NCI-H2227 treated with DMSO at 0.1 percent for 48 hours (cell line): ENCODE measurements at regions not wholly inside any gene's neighbourhood (a gene's known extent, or its start where the extent isn't known, plus 50 kb on each side); places are given as distances from the start of the nearest gene placed in this dataset.
"Not testable (repeated sequence)": the region's sequence is repeated elsewhere in the genome, so short reads cannot be mapped to it uniquely, and the experiment has no call there.

Source experiments
- DNase-seq: peaks from one replicate; lab custom pipeline; 2025; lab: John Stamatoyannopoulos, UW

DNA sequence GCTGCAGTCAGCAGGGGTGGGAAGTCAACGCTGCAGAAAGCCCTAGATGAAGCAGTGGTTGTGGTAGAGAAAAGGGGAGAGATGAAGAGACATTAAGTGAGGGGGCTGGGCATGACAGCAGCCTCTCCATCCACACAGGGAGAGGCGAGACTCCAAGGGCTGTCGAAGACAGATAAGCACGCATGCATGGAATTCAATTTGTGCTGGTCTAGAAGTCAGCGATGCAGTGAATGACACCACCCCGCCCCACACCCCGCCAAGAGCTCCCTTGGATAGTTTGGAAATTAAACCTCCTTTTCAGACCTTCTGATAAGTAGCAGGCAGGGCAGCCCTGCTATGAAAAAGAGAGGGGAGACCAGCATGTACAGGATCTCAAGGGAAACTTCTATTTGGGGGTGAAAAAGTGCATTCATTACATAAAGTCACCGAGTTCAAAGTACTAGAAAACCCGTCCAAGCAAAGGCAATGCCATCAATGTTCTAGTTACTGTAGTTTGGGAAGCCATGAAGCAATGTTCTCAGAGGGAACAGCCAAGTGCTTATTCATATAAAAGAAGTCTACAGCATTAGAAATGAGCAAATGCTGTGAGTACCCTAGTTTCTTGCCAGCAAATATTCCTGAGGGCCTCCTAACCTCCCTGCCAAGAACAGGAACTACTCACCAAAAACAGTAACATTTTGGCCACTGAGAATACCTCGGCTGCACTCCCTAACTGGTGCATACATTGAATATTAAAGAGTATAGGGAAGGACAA lies 152.3 kb upstream of the ANXA10 start:
- no peak for DNase-seq

DNA sequence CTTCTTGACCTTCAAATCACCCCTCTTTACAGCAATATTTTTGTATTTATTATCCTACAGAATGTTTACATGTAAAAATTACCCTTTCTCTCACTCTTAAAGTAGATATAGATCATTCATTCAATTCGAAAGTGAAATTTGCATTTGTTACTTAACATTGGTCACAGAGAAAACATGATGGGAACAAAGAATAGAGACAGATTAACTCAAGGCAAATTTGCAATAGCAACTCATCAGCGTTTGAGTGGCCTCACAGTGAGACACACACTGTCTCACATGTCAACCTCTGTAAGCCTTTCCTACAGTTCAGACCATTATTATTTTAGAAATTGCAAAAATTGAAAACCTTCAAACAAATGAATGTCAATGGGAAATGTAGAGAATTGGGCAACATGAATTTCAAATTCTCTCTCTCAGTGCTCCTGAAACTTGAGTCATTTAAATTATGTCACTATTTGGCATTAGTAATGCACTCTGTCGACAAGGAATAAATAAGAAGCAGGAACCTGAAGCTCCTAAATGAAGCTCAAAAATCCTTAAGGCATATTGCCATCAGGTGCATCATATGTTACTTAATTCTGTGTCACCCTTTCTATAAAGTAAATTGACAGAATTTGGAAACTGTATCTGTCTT lies 148.3 kb upstream of the ANXA10 start:
- no peak for DNase-seq

DNA sequence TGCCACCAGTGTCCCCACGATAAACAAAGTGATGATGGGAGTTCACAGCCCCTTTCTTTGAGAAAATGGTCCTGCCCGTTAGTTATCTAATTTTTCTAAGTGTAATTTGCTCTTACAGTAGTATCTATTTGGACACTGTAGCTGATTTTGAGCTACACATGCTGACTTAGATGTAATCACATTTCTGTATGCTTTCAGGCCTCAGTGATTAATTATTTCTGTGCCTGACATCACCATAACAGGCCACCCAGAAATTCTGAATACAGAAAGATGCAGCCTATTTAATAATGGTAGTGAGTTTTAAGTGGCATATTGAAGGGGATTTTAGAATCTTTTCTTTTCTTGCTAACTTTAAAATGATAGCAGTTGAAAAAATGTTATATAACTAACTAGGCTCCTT lies 147.6 kb upstream of the ANXA10 start:
- DNase-seq: no peak

DNA sequence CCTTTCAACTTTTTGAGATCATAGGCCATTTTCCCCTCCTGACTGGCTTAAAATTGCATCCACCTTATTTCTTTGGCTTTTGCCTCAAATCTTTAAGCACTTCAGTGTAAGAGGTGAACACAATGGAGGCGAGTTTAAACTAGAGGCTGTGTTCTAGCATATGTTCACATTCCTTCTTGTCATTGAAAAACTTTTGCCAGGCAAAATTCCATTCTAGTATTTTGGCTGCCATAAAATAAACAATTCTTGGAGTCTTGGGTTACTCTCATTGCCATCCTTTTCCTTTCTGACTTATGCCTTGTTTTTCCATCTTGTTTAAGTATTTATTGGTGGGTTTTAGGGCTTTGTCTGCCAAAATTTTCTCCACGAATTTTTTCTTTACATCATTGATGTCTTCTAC lies 137.3 kb upstream of the ANXA10 start:
- no peak for DNase-seq

DNA sequence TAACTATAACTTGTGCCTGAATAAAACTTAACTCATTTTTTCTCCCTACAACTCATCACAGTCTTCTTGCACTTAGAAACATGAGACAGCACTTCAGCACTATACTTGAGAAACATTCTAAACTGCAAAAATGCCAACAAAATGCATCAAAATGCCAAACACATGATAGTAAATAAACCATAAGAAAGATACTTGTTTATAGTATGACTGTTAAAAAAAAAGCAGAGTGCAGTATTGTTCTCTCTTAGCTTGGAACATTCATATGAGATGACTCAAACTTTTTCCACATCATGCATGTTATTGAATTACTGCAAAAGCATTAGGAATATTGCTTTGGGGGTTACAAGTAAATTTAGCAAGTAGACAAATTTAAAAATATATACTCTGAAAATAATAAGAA lies 135.7 kb upstream of the ANXA10 start:
- no peak for DNase-seq

DNA sequence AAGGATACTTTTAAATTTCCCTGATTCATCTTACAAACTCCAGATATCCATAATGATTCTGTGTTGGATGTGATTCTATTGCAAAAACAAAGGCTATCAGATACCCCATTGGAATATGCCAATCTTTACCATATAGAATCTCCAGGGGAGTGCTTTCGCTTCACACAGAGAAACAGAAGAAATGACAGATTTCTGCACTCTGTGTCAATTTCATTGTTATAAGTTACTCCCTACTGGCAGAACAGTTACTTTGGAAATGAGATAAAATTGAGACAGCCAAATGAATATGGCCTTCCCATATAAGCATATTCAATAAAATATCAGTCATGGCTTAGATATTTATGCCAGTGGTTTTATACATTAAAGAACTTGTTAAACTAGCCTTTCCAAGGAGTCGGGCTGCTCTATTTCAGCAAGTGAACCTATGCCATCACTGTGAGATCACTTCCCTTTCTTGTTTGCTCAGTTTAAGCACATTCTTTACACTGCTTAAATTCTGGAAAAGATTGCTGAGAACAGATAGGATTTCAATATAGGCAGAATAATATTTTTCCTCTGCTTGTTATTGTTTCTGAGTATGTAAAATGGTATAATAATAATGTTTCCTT lies 127.5 kb upstream of the ANXA10 start:
- DNase-seq: no peak

DNA sequence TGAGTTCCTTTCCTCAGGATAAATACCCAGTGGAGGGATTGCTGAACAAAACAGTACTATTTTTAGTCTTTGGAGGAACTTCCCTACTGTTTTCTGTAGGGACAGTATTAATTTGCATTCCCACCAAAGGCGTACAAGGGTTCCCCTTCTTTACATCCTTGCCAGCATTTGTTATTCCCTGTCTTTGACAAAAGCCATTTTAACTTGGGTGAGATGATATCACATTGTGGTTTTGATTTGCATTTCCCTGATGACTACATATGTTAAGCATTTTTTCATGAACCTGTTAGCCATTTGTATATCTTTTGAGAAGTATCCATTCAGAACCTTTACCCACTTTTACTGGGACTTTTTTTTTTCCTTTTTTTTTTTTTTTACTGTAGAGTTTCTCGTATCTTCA lies 126.2 kb upstream of the ANXA10 start:
- no peak for DNase-seq

DNA sequence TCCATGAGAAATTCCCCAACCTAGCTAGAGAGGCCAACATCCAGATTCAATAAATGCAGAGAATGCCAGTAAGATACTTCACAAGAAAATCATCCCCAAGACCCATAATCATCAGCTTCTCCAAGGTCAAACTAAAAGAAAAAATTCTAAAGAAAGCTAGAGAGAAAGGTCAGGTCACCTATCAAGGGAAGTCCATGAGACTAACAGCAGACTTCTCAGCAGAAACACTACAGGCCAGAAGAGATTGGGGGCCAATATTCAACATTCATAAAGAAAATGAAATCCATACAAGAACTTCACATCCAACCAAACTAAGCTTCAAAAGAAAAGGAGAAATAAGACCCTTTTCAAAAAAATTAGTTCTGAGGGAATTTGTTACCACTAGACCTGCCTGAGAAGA lies 118.8 kb upstream of the ANXA10 start:
- no peak for DNase-seq

DNA sequence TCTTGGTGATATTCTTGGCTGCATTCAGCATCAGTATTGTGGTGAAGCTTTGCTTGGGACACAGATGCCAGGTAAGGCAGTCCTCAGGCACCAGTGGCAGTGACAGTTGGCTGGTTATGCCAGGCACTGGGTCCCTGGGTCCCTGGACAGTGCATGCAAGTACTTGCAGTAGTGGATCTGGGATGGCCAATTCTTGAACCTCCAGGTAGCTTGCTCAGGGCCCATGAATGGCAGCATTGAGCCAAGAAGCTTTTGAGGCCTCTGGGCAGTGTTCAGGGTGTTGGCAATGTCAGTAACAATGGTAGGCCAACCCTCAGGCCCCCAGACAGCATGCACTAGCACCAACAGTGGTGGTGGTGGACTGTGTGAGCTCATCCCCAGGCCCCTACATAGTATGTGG lies 106.8 kb upstream of the ANXA10 start:
- DNase-seq: no peak

DNA sequence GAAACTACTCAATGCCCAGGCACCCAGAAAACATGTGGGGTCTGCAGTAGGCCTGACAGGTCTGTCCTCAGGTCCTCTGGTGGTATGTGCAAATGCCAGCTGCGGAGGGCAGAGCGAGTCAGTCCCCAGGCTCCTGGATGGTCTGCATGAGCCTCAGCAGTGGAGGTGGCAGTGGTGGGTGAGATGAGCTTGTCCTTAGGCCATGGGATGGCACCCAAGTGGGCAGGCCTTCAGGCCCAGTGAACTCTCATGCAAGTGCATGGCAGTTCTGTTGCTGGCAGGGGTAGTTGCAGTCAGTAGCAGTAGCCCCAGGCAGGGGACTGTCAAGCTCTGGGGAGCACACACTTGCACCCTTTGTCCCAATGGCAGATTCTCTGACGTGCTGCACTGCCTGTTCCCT lies 106.3 kb upstream of the ANXA10 start:
- DNase-seq: no peak

DNA sequence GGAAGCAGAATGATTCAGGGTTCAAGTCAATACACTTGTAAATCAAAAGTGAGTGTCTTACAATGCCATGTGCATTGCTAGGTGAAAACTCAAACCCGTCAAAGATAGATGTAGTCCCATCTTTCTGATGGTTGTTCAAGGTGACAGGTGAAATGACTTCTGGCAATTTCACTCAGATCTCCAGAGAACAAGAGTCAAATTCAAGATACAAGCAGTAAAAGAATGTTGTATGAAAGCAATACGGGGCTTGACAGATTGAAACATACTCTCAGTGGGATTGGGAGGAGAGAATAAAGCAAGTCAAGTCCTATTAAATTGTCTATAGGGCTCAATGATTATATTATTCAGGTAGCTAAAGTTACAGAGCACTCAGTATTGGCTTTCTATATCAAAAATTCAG lies 105.1 kb upstream of the ANXA10 start:
- no peak for DNase-seq

DNA sequence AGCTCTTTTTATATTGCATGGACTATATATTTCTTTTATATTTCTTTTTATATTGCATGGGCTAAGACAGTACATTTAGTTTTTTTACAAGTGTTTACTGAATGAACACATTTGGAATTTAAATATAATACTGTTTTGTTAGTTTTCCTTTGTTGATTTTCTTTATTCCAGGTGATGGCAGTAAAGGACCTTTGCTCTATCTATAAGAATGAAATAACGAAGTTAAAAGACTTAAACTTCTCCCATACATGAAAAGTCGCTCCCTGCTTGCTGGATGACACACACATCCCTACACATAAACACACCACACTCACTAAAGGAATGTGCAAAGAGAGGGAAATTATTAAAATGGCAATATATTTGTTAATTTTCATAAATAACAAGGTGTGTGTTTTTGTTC lies 102.5 kb upstream of the ANXA10 start:
- no peak for DNase-seq

DNA sequence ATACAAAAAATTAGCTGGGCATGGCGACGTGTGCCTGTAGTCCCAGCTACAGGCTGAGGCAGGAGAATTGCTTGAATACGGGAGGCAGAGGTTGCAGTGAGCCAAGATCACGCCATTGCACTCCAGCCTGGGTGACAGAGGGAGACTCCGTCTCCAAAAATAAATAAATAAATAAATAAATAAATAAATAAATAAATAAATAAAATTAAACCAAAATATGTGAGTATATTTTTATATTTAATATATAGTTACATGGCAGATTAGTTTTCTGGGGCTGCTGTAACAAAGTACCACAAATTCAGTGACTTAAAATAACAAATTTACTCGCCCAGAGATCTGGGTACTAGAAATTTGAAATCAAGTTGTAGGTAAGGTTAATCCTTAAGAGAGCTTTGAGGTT lies 84.2 kb upstream of the ANXA10 start:
- DNase-seq: not testable (repeated sequence)

DNA sequence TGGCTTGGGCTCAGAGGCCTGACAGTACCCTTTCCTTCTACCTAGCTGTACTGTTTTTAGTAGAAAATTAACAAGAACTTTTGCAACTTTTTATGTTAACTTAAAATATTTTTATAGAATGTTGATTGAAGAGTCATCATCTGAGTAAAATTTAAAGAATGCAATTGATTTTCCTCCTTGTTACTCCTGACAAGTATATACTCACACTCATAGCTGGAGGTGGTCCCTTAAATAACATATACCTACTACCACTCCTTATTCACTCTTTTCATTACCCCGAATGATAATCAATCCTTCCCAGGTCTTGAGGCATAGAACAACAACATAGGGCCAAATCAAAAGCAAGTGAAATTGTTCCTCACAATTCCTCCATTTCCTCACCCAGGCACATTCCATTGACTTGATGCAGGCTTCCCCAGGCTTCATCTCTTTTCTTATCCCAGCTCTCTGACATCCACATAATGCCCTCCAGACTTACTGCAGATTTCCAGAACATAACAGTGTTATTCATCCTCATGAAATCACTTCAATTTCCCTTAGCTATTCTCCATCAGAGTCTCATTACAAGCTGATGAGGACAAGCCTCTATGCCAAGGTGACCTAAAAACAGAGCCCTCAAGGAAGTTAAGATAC lies 73.2 kb upstream of the ANXA10 start:
- no peak for DNase-seq

DNA sequence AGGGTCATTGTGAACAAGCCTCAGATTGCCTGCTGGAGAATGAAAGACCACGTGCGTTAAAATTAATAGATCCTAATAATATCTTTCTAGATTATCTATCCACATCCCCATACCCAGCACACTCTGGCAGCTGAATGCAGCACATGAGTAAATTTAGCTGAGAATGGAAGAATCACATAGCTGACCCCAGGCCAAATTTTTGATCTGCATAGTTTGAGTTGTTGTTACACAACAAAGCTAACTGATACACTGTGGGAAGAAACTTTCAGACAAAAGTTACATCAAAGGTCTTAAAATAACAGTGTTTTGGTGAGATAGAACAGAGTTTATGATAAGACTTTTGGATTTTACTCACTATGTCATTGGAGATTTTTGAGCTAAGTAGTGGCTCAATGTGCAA lies 72.4 kb upstream of the ANXA10 start:
- no peak for DNase-seq

DNA sequence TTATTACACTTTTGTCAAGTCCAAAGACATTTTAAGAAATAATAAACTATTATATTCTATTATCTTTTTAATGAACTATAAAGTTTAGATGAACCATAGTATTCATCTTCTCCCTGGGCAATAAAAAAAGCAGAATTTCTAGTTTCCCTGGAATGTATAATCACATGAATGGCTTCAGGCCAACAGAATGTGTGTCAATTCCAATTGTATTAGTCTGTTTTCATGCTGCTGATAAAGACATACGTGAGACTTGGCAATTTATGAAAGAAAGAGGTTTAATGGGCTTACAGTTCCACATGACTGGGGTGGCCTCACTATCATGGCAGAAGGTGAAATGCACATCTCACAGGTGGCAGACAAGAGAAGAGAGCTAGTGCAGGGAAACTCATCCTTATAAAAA lies 70.7 kb upstream of the ANXA10 start:
- no peak for DNase-seq

DNA sequence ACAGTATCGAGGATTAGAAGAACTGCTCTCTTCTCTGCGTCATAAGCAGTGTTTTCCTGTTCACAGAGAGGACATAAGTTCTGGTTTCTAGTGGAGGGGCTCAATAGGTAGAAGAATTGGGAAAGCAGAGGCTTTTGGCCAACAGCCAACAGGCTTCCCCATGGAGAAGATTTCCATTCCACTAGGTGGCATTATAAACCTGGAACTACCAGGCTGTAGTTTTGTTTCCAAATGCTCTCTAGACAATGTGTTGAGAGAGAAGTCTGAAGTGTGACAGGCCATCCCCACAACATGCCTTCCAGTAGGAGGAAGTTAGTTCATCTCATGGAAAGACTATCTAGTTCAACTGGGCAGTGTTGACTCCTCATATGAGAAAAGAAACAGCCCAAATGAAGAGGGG lies 63.8 kb upstream of the ANXA10 start:
- no peak for DNase-seq

DNA sequence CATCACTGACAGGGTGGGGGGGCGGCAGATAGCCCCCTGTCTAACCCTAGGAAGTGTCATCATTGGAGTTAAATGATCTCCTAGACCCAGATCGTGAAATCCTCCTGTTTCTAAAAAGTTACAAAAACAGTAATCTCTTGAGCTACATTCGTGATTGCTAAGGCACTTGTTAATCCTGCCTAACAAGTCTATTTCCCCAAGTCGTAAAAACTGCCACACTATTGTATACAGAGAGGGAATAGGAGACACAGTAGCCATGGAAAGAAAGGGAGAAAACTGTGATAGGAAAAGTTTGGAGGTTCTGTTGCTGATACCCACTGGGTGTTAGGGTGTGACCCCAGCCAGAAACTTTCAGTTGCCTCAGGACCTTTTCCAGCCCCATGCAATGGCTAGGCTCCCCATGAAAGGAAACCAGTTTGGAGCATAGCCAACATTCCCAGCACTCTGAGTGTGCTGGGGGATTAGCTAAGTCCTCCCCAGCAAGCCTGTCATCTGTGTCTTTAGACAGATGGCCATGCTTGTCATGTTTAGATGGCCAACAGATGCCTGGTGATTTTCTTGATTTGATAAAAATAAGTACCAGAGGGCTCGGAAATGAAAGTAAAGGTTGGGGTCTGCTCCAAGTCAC lies 63.3 kb upstream of the ANXA10 start:
- no peak for DNase-seq

DNA sequence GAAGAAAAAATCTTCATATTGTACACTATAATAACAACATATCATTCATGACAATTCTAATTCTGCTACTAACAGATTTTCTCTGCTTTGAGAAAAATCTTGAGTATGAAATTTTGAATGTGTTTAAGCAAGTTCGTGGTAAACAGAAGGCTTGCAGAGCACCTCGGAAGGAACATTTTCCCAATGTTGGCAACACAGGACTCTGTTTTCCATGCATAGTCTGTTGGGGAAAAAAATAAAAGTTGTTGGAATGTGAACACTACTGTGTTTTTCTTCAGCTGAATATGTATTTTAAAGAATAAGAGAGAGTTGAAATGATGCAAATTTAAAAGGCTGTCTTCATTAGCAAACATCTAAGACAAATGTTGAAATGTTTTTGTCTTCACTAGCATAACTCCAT lies 54.7 kb upstream of the ANXA10 start:
- DNase-seq: no peak

DNA sequence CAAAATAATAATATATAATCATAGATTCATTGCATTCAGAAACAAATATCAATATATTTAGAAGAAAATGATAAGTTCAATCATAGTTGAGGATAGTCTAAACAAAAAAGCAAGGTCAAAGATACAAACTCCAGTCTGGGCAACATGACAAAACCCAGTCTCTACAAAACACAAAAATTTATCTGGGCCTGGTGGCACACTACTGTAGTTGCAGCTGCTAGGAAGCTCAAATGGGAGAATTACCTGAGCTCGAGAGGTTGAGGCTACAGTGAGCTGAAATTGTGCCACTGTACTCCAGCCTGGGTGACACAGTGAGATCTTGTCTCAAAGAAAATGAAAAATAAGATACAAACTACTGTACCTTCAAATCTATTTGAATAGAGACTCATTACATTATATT lies 52.7 kb upstream of the ANXA10 start:
- DNase-seq: no peak
